Heart right ventricle (tissue), 16 donors: ENCODE measurements at regions not wholly inside any gene's neighbourhood (a gene's known extent, or its start where the extent isn't known, plus 50 kb on each side); places are given as distances from the start of the nearest gene placed in this dataset.

Experiments used
- ATAC-seq, 8 donors: fragments of 200-7000 bp; cut with Tn5 transposase; one replicate each; pipeline ENCODE4 v1.9.1; 2020; ENCODE audit warnings: mild to moderate bottlenecking in 8 of 8, moderate library complexity in 8 of 8, moderate number of reproducible peaks in 1 of 8
- DNase-seq, 2 donors: peaks; one replicate each; pipeline ENCODE4 v3.0.0-alpha.2; 2020
- H3K27ac ChIP-seq, 10 donors: fragments of 200-600 bp; sonication (generic) in 2 of 10; one replicate each; pipeline versions ENCODE4 v1.5.0 to v1.8.0; 2020 to 2022; ENCODE audit warnings: mild to moderate bottlenecking in 3 of 10
- H3K27me3 ChIP-seq, 7 donors: fragments of 200-600 bp; one replicate each; pipeline ENCODE4 v1.8.0; 2021 to 2022; ENCODE audit warnings: mild to moderate bottlenecking in 2 of 7
- H3K36me3 ChIP-seq, 9 donors: fragments of 200-600 bp; sonication (generic) in 1 of 9; one replicate each; pipeline versions ENCODE4 v1.5.0 to v1.8.0; 2020 to 2022; ENCODE audit warnings: mild to moderate bottlenecking in 2 of 9
- H3K4me1 ChIP-seq, 9 donors: fragments of 200-600 bp; sonication (generic) in 1 of 9; one replicate each; pipeline versions ENCODE4 v1.5.0 to v1.8.0; 2020 to 2022; ENCODE audit warnings: mild to moderate bottlenecking in 4 of 9
- H3K4me3 ChIP-seq, 10 donors: fragments of 200-600 bp; sonication (generic) in 2 of 10; one replicate each; pipeline versions ENCODE4 v1.5.0 to v1.8.0; 2020 to 2022; ENCODE audit warnings: mild to moderate bottlenecking in 7 of 10, moderate library complexity in 2 of 10
- H3K9me3 ChIP-seq, 11 donors: fragments of 200-600 bp in 10 of 11; sonication (generic) in 2 of 11; one replicate each; pipeline versions ENCODE4 v1.5.0 to v1.8.0; 2013 to 2022; ENCODE audit warnings: mild to moderate bottlenecking in 2 of 11, control low read depth in 1 of 11, moderate library complexity in 1 of 11
- WGBS, 2 donors: extraction: QIAGEN DNeasy Blood & Tissue Kit; methylation state at CpG; one replicate each; pipeline ENCODE4 v1.1.7; 2013; ENCODE audit warnings: inconsistent platforms in 1 of 2; 5-methylcytosine and 5-hydroxymethylcytosine counted together
- intact Hi-C, 10 donors: fragments of 100-400 bp; cut with DNase I; formaldehyde crosslinking; loops; one replicate each; pipeline versions ENCODE4 v1.11.1 to v1.14.2; 2022
- TF ChIP-seq, protein P1 (sequence below), 9 donors: fragments of 200-600 bp; sonication (generic) in 2 of 9; IDR thresholded peaks; one replicate each; pipeline versions ENCODE4 v1.5.0 to v1.8.0; 2021 to 2022; ENCODE audit warnings: antibody characterized with exemption in 9 of 9, mild to moderate bottlenecking in 5 of 9, moderate library complexity in 1 of 9
- donor health status: Arrhythmogenic right ventricular cardiomyopathy.
- donor health status: ischemic (EF 13 %, LVEDD 7.1; RV severe dilation, severe dysfunction).
- donor health status: healthy with polysubstance abuse.
- donor health status: DM: no; HTN: yes; CAD: no.
- donor health status: DM: no; HTN: no; CAD: no.
- donor health status: ischemic (EF 25% LVEDD 6.9; RV normal size, moderate dysfunction).
- donor health status: ischemic (EF 25% LVEDD 5.7; RV mildly dilated, moderate dysfunction).
- donor health status: healthy.
- donor health status: DM: yes; HTN: yes; CAD: no.
- donor health status: Ischemic cardiomyopathy.
- donor health status: ischemic (EF 35%, LVEDD 5.7; RV mildly dilated, moderate dysfunction).
- donor health status: nonischemic (EF 11% LVEDD 7.7; RV severe dilation, severe dysfunction).
- donor health status: DM: yes; HTN: yes; CAD: no.
- donor health status: PGD.
- donor health status: ischemic (EF 29% LVEDD 5.4; RV normal size, mild dysfunction).
- donor health status: nonischemic (EF 23%, LVEDD 6.1; RV moderate dilation, normal function).

DNA sequence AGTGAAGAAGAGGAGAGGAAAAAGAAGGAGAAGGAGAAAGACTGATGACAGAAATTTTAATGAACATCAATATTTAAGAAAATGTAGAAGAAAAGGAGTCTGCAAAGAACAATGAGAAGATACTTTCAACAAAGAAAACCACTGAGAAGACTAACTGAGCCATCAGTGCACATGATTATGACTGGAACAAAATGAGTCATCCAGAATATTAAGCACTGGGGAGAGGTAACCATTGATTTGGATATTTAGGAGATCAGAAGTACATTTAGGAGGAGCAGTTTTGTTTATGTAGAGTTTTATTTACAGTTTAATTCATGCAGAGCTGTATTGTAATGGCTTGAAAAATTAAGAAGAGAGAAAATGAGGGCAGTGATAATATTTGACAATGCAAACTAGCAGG, 159.1 kb downstream of the C12orf50 start:
- H3K27ac ChIP-seq = no peak overlapping the region
- TF ChIP-seq, protein P1, sequence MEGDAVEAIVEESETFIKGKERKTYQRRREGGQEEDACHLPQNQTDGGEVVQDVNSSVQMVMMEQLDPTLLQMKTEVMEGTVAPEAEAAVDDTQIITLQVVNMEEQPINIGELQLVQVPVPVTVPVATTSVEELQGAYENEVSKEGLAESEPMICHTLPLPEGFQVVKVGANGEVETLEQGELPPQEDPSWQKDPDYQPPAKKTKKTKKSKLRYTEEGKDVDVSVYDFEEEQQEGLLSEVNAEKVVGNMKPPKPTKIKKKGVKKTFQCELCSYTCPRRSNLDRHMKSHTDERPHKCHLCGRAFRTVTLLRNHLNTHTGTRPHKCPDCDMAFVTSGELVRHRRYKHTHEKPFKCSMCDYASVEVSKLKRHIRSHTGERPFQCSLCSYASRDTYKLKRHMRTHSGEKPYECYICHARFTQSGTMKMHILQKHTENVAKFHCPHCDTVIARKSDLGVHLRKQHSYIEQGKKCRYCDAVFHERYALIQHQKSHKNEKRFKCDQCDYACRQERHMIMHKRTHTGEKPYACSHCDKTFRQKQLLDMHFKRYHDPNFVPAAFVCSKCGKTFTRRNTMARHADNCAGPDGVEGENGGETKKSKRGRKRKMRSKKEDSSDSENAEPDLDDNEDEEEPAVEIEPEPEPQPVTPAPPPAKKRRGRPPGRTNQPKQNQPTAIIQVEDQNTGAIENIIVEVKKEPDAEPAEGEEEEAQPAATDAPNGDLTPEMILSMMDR (IDR thresholded peaks at IDR 0.05) = no peak
- intact Hi-C loops = loop anchor here in 1 of 10 donors (10.0 kb wide), 1 partner anchor 65 kb away; no protein-coding TSS in a partner anchor
- H3K9me3 ChIP-seq = no peaks in the 10 kb centered on the region
- no peak overlapping the region for H3K4me3 ChIP-seq
- ATAC-seq (no peak), DNase-seq (no peak)
- no peaks in the 10 kb centered on the region for H3K4me1 ChIP-seq
- H3K27me3 ChIP-seq = no peaks in the 10 kb centered on the region
- no peaks in the 10 kb centered on the region for H3K36me3 ChIP-seq

DNA sequence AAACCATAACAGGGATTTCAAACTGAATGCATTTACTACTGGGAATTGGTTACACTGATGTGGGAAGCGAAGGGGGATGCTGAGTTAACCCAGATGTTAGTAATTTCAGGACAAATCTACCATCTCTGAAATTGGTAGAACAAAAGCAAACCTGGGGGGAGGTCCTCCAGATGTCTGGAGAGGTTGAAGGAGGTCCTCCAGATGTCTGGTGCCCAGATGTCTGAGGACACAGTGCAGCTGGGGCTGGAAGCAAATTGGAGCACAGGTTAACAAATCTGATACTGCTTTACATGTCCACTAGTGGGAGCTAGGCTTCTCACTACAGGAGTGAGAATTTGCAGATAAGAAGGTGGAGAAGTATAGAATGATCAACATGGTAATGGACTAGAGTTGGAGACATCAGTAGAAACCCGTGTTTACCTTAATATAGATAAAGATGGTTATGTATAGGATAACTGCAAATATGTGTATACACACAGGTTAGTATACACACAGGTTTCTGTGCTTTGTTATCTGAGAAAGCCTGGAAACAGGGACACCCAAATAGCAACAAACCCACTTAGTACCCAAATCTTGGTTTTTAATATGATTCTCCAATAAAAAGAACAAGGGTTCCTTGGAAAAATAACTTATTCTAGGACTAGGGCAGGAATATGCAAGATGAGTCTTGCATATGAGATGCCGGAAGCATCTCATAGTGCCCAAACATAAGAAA, 162.5 kb downstream of the C12orf50 start:
- no peak for DNase-seq
- no peak for ATAC-seq
- WGBS, 2 donors = 81 to 84% methylated on average over 3 of the region's 3 CpGs
- Histone ChIP-seq H3K36me3 (no peaks in the 10 kb centered on the region), H3K27me3 (no peaks in the 10 kb centered on the region), H3K4me3 (no peak overlapping the region), H3K4me1 (peaks cover 0 to under 1% (median 0%) of the 10 kb centered on the region in 9 donors), H3K9me3 (no peaks in the 10 kb centered on the region), H3K27ac (no peak overlapping the region)
- TF ChIP-seq, protein P1 (IDR thresholded peaks at IDR 0.05) = peak in 1 of 9 donors; percentile 33
- intact Hi-C loops = no loop called here

DNA sequence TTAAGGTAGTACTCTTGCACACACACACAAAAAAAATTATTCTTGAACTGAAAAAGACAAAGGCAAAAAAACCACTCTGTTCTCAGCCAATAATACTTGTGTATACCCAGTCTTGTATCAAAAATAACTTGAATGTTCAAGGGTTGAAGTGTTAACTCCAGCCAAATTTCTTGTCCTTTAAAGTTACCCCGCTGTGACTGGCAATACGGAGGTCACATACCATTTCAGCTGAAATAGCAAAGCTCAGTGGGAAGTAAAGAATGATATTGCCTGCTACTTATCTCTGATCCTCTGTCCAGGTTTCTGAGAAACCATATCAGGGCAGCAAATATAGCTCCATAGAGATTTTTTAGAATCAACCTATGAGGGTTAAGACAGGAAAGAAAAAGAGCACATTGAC, 167.4 kb downstream of the C12orf50 start:
- peaks cover 0 to 9% (median 0%) of the 10 kb centered on the region in 9 donors for H3K4me1 ChIP-seq
- intact Hi-C loops = no loop called here
- no peak overlapping the region for H3K27ac ChIP-seq
- H3K4me3 ChIP-seq = no peak overlapping the region
- no peak for ATAC-seq
- no peaks in the 10 kb centered on the region for H3K27me3 ChIP-seq
- no peaks in the 10 kb centered on the region for H3K36me3 ChIP-seq
- TF ChIP-seq, protein P1 (IDR thresholded peaks at IDR 0.05) = no peak
- WGBS, 2 donors = 24% methylated on average over 2 of the region's 2 CpGs
- H3K9me3 ChIP-seq = no peaks in the 10 kb centered on the region
- no peak for DNase-seq

DNA sequence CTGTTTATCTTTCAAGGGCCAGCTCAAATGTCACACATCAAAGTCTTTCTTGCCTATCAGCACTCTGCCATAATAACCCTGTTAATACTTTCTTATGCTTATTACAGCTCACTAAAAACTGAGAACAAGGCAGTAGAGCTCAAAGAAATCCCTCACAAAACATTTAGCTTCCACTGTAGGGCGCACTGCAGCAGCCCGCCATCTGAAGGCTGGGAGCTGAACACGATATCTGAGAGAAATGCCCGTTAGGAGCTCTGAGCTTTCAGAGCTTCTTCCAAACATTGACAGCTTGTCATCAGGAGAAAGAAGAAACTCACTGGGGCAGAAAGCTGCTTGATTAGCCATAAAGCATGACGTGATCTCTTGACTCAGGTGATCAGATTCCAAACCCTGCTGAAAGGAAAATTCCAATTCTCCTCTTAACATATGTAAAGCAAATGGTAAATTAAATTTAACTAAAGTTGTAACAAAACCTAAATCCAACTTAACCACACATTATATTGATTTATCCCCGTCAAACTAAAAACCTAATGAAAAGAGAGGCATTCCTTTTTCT, 175.7 kb downstream of the C12orf50 start:
- no peak for DNase-seq
- peaks cover 0 to 5% (median 0%) of the 10 kb centered on the region in 9 donors for H3K4me1 ChIP-seq
- intact Hi-C loops = no loop called here
- H3K9me3 ChIP-seq = peaks cover 0 to 6% (median 0%) of the 10 kb centered on the region in 11 donors
- H3K27me3 ChIP-seq = no peaks in the 10 kb centered on the region
- no peak overlapping the region for H3K27ac ChIP-seq
- no peak overlapping the region for H3K4me3 ChIP-seq
- WGBS, 2 donors = 83 to 87% methylated on average over 6 of the region's 6 CpGs
- no peaks in the 10 kb centered on the region for H3K36me3 ChIP-seq
- TF ChIP-seq, protein P1 (IDR thresholded peaks at IDR 0.05) = no peak
- ATAC-seq = no peak
